ENCODE measurements at regions not wholly inside any gene's neighbourhood (a gene's known extent, or its start where the extent isn't known, plus 50 kb on each side); places are given as distances from the start of the nearest gene placed in this dataset.

DNA sequence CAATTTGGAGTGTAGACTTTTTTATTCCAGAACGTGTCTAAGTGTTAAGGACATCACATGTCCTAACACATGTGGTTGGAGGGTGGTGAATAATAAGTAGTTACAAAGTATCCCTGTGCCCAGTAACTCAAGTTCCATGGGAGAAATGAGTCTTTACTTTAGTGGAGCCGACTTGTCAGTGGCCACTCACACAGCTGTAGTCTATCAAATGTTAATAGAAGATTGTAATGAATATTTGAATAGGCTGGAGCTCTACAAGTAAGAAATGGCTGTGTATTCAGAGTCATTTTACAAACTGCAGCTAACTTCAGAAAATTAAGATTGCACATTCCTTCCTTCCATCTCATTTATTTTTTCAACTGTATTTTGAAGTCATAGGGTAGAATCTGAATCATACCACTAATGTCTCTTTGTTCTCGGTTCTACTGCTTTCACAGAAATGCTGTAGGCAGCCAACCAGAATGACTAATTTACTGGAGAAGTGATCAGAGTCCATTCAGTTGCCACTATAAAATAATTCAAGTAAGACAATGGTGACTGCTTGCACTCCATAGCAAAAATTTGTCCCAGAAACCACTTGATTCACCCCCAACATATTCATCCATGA is 394.8 kb downstream of the NR2F1-AS1 start:
- no peaks in the 10 kb centered on the region for H3K36me3 Mint-ChIP-seq (ENCODE audit: low read depth)
- no peak for DNase-seq
- H3K4me3 Mint-ChIP-seq = no peak overlapping the region
- POLR2A ChIA-PET = no interaction called here
- no peak overlapping the region for H3K27ac Mint-ChIP-seq
- no peaks in the 10 kb centered on the region for H3K9me3 Mint-ChIP-seq
- no peaks in the 10 kb centered on the region for H3K4me1 Mint-ChIP-seq
- H3K27me3 Mint-ChIP-seq = no peaks in the 10 kb centered on the region
- CTCF ChIA-PET = no interaction called here

GRCh38 chr5:93184041-93184440 is 397.0 kb downstream of the NR2F1-AS1 start:
- Mint-ChIP-seq H3K27ac (no peak overlapping the region), H3K36me3 (ENCODE audit: low read depth) (no peaks in the 10 kb centered on the region), H3K27me3 (no peaks in the 10 kb centered on the region), H3K4me1 (no peaks in the 10 kb centered on the region), H3K4me3 (no peak overlapping the region), H3K9me3 (no peaks in the 10 kb centered on the region)
- ChIA-PET CTCF (no interaction called here), POLR2A (no interaction called here)
- no peak for DNase-seq

DNA sequence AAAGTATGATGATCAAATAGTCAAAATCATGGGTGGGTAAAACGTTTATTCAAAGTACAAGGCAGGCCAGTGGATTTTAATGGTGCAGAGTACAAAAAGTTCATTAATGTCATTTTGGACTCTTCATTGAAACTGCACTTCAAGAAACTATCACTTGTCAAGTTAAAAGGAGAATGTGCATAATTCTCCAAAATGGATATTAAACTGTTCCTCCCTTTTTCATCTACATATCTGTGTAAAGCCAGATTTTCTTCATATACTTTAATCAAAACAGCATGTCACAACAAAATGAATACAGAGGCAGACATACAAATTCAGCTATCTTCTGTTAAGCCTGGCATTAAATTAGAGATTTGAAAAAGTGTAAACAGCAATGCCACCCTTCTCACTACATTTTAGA is 401.6 kb downstream of the NR2F1-AS1 start:
- H3K27me3 Mint-ChIP-seq = no peaks in the 10 kb centered on the region
- H3K36me3 Mint-ChIP-seq (ENCODE audit: low read depth) = no peaks in the 10 kb centered on the region
- ChIA-PET CTCF (no interaction called here), POLR2A (no interaction called here)
- no peak for DNase-seq
- H3K4me3 Mint-ChIP-seq = no peak overlapping the region
- H3K27ac Mint-ChIP-seq = no peak overlapping the region
- no peaks in the 10 kb centered on the region for H3K4me1 Mint-ChIP-seq
- no peaks in the 10 kb centered on the region for H3K9me3 Mint-ChIP-seq

GRCh38 chr5:93174930-93175329 is 406.1 kb downstream of the NR2F1-AS1 start:
- H3K4me3 Mint-ChIP-seq = no peak overlapping the region
- no peaks in the 10 kb centered on the region for H3K27me3 Mint-ChIP-seq
- DNase-seq = no peak
- POLR2A ChIA-PET = no interaction called here
- CTCF ChIA-PET = no interaction called here
- H3K36me3 Mint-ChIP-seq (ENCODE audit: low read depth) = no peaks in the 10 kb centered on the region
- H3K4me1 Mint-ChIP-seq = no peaks in the 10 kb centered on the region
- no peaks in the 10 kb centered on the region for H3K9me3 Mint-ChIP-seq
- no peak overlapping the region for H3K27ac Mint-ChIP-seq

DNA sequence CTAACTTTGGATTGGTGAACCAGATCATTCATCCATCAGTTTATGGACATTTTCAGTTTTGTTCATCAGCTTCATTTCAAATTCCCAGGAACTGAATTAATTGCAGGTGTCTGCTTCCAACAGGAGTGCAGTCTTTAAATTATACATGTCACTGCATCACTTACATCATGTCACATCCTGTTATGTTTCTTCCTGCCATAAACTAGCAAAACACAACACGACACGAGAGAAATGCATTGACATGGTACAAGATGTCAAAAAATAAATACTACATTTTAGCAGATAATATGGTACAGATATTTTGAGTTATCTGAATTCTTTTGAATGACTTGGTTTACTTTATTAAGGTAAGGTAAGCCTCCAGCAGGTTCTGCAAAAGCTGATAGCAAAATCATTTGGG is 415.5 kb downstream of the NR2F1-AS1 start:
- POLR2A ChIA-PET = no interaction called here

GRCh38 chr5:93164690-93165089 is 416.3 kb downstream of the NR2F1-AS1 start:
- Mint-ChIP-seq H3K36me3 (ENCODE audit: low read depth) (no peaks in the 10 kb centered on the region), H3K27me3 (no peaks in the 10 kb centered on the region), H3K4me3 (no peak overlapping the region), H3K4me1 (no peaks in the 10 kb centered on the region), H3K9me3 (no peaks in the 10 kb centered on the region), H3K27ac (no peak overlapping the region)
- POLR2A ChIA-PET = no interaction called here
- CTCF ChIA-PET = no interaction called here
- DNase-seq = no peak

More for the DNA sequence above, 415.5 kb downstream of the NR2F1-AS1 start:
- H3K4me1 Mint-ChIP-seq = no peaks in the 10 kb centered on the region
- no peak overlapping the region for H3K27ac Mint-ChIP-seq
- no peaks in the 10 kb centered on the region for H3K9me3 Mint-ChIP-seq
- H3K4me3 Mint-ChIP-seq = no peak overlapping the region
- DNase-seq = no peak
- H3K36me3 Mint-ChIP-seq (ENCODE audit: low read depth) = no peaks in the 10 kb centered on the region
- H3K27me3 Mint-ChIP-seq = no peaks in the 10 kb centered on the region
- CTCF ChIA-PET = no interaction called here

DNA sequence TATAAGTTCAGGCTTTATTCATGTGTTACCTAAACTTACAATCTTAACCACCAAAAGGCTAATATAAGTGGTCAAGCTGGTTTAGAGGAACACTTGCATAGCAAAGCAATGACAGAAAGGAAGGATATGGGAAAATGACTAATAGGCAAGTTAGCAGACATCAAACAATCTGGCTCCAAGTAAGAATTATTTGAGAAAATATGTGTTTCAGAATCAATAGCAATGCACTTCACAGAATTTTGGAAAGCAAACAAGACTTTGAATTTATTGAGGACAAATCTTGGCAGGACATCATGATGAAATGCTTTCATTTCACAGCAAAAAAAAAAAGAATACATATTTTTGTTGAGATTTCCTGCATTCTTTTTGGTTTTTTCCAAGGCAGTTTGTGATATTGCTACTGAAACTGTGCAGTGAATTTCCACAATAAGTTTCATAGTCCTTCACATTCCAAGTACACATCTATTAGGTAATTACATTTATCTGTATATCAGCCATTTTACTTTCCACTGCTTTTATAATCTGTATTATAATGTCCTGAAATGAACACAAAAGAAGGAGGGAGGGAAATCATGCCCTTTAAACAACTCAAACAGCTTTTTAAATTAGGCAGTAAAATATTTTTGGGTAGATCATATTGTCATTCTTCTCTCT is 417.9 kb downstream of the NR2F1-AS1 start:
- H3K36me3 Mint-ChIP-seq (ENCODE audit: low read depth) = no peaks in the 10 kb centered on the region
- DNase-seq = no peak
- no peak overlapping the region for H3K27ac Mint-ChIP-seq
- H3K9me3 Mint-ChIP-seq = no peaks in the 10 kb centered on the region
- ChIA-PET CTCF (no interaction called here), POLR2A (no interaction called here)
- no peaks in the 10 kb centered on the region for H3K4me1 Mint-ChIP-seq
- no peaks in the 10 kb centered on the region for H3K27me3 Mint-ChIP-seq
- no peak overlapping the region for H3K4me3 Mint-ChIP-seq

- H3K4me3 Mint-ChIP-seq = no peak overlapping the region
These were observed 419.1 kb downstream of the NR2F1-AS1 start for GRCh38 chr5:93161661-93162654.

GRCh38 chr5:93158841-93159240 is 422.2 kb downstream of the NR2F1-AS1 start:
- H3K9me3 Mint-ChIP-seq = no peaks in the 10 kb centered on the region
- H3K27me3 Mint-ChIP-seq = no peaks in the 10 kb centered on the region
- H3K4me1 Mint-ChIP-seq = no peaks in the 10 kb centered on the region
- no peak overlapping the region for H3K27ac Mint-ChIP-seq
- H3K4me3 Mint-ChIP-seq = no peak overlapping the region
- CTCF ChIA-PET = no interaction called here
- no peak for DNase-seq
- H3K36me3 Mint-ChIP-seq (ENCODE audit: low read depth) = no peaks in the 10 kb centered on the region
- POLR2A ChIA-PET = no interaction called here

More at GRCh38 chr5:93161661-93162654, 419.1 kb downstream of the NR2F1-AS1 start:
- no peak for DNase-seq
- H3K27me3 Mint-ChIP-seq = no peaks in the 10 kb centered on the region
- no peaks in the 10 kb centered on the region for H3K4me1 Mint-ChIP-seq
- POLR2A ChIA-PET = no interaction called here
- CTCF ChIA-PET = no interaction called here
- H3K36me3 Mint-ChIP-seq (ENCODE audit: low read depth) = no peaks in the 10 kb centered on the region
- H3K9me3 Mint-ChIP-seq = no peaks in the 10 kb centered on the region
- no peak overlapping the region for H3K27ac Mint-ChIP-seq

- CTCF ChIA-PET = no interaction called here
These were observed 424.5 kb downstream of the NR2F1-AS1 start for GRCh38 chr5:93156566-93156965.

DNA sequence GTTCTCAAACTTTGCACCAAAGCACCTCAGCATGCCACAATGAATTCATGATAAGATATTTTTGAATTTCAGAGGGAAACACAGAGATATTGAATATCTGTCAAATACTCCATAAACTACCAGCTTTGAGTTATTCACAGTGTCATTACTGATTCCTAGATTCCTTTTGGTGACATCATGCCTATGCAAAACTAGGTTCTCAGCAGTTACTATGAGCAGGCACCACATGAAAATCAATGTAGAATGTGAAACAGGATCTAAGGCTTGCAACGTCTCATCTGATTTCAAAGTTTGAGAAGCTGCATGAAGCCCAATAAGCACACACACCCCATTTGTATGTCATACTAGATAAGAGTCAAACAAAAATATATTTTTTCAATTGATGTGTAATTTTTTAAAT is 426.5 kb downstream of the NR2F1-AS1 start:
- CTCF ChIA-PET = no interaction called here
- no peak overlapping the region for H3K4me3 Mint-ChIP-seq
- H3K9me3 Mint-ChIP-seq = no peaks in the 10 kb centered on the region

More at GRCh38 chr5:93156566-93156965, 424.5 kb downstream of the NR2F1-AS1 start:
- Mint-ChIP-seq H3K4me1 (no peaks in the 10 kb centered on the region), H3K4me3 (no peak overlapping the region), H3K9me3 (no peaks in the 10 kb centered on the region), H3K27ac (no peak overlapping the region), H3K36me3 (ENCODE audit: low read depth) (no peaks in the 10 kb centered on the region), H3K27me3 (no peaks in the 10 kb centered on the region)
- DNase-seq = no peak
- POLR2A ChIA-PET = no interaction called here

DNA sequence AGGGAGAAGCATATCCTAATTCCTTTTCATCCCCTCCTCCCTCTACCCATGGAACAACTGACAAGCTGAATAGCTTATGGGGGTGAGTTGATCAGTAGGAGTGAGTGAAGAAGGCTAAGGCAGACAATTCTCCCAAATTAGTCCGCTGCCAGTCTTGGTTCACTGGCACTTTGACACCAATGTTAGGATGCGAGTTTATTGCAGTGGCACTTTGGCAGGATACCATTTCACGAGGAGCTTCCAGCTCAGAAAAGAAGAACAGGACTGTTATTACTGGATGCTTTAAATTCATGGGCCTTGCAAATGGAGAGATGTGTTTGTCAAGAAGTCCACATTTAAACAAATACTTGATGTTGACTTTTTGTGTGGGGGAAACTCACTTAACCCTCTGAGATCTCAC is 427.6 kb downstream of the NR2F1-AS1 start:
- ChIA-PET CTCF (no interaction called here), POLR2A (no interaction called here)
- H3K4me3 Mint-ChIP-seq = no peak overlapping the region
- H3K4me1 Mint-ChIP-seq = no peaks in the 10 kb centered on the region
- no peak for DNase-seq
- no peaks in the 10 kb centered on the region for H3K27me3 Mint-ChIP-seq
- H3K36me3 Mint-ChIP-seq (ENCODE audit: low read depth) = no peaks in the 10 kb centered on the region
- H3K27ac Mint-ChIP-seq = no peak overlapping the region
- no peaks in the 10 kb centered on the region for H3K9me3 Mint-ChIP-seq

More for the DNA sequence above, 426.5 kb downstream of the NR2F1-AS1 start:
- H3K36me3 Mint-ChIP-seq (ENCODE audit: low read depth) = no peaks in the 10 kb centered on the region
- no peak for DNase-seq
- no peaks in the 10 kb centered on the region for H3K4me1 Mint-ChIP-seq
- H3K27me3 Mint-ChIP-seq = no peaks in the 10 kb centered on the region
- POLR2A ChIA-PET = no interaction called here
- no peak overlapping the region for H3K27ac Mint-ChIP-seq

DNA sequence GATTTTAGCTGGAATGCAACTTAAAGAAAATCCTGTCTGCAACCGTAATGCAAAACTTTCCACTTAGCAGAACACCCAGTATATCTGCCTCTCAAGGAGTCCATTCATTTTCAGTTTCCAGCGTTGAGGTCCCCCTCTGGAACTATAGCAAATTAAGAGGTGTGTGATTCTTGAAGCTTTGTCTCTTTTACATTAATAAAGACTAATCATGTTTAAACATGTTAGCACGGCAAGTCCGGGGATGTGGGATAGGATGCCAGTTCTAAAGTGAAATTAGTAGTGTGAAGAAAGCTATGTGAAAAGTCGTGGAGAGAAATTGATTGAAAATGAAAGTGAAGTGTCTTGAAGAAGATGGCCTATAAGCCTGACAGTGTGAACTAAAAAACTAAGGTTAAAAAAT is 429.1 kb downstream of the NR2F1-AS1 start:
- no peaks in the 10 kb centered on the region for H3K4me1 Mint-ChIP-seq

More for the DNA sequence above, 429.1 kb downstream of the NR2F1-AS1 start:
- Mint-ChIP-seq H3K9me3 (no peaks in the 10 kb centered on the region), H3K27ac (no peak overlapping the region), H3K4me3 (no peak overlapping the region), H3K27me3 (no peaks in the 10 kb centered on the region), H3K36me3 (ENCODE audit: low read depth) (no peaks in the 10 kb centered on the region)
- no peak for DNase-seq
- CTCF ChIA-PET = no interaction called here
- POLR2A ChIA-PET = no interaction called here
